Stomach (tissue), 8 donors: ENCODE measurements at regions not wholly inside any gene's neighbourhood (a gene's known extent, or its start where the extent isn't known, plus 50 kb on each side); places are given as distances from the start of the nearest gene placed in this dataset.

Experiments used
- DNase-seq, 2 donors: peaks; one replicate each; pipeline versions ENCODE4 v3.0.0 to v3.0.0-alpha.2; 2013 to 2019
- H3K27ac ChIP-seq, 5 donors: fragments of 200-600 bp in 4 of 5; sonication (generic) in 4 of 5; one replicate each; pipeline ENCODE4 v1.5.1; 2013 to 2019; ENCODE audit warnings: mild to moderate bottlenecking in 1 of 5, moderate library complexity in 1 of 5
- H3K27me3 ChIP-seq, 3 donors: fragments of 200-600 bp; sonication (generic); one replicate each; pipeline ENCODE4 v1.5.1; 2017 to 2019; ENCODE audit warnings: mixed run types in 1 of 3
- H3K36me3 ChIP-seq, 4 donors: fragments of 200-600 bp; sonication (generic); 1 replicate in 3 of 4; 2 replicates in 1 of 4; pipeline ENCODE4 v1.5.1; 2016 to 2019
- H3K4me1 ChIP-seq, 4 donors: fragments of 200-600 bp; sonication (generic); one replicate each; pipeline ENCODE4 v1.5.1; 2016 to 2019
- H3K4me3 ChIP-seq, 4 donors: fragments of 200-600 bp; sonication (generic) in 3 of 4; one replicate each; pipeline ENCODE4 v1.5.1; 2016 to 2019; ENCODE audit warnings: mild to moderate bottlenecking in 1 of 4
- H3K9me3 ChIP-seq, 4 donors: fragments of 200-600 bp; sonication (generic); one replicate each; pipeline ENCODE4 v1.5.1; 2016 to 2019
- CTCF ChIP-seq, 7 experiments: fragments of 450-650 bp in 4 of 7; fragments of 200-600 bp in 3 of 7; sonication (generic) in 3 of 7; IDR thresholded peaks; one replicate each; pipeline ENCODE4 v1.5.1; 2016 to 2019; ENCODE audit warnings: antibody characterized with exemption in 7 of 7, control low read depth in 2 of 7, mild to moderate bottlenecking in 1 of 7
- EP300 ChIP-seq: sonication (generic); formaldehyde crosslinking; IDR thresholded peaks from one replicate; pipeline ENCODE4 v1.6.1; 2017; ENCODE audit warnings: antibody characterized with exemption
- POLR2A ChIP-seq, 4 donors: fragments of 450-650 bp; IDR thresholded peaks; one replicate each; pipeline ENCODE4 v1.6.1; 2016; ENCODE audit warnings: antibody characterized with exemption in 4 of 4, control low read depth in 2 of 4, mild to moderate bottlenecking in 1 of 4, moderate library complexity in 1 of 4
- POLR2AphosphoS5 ChIP-seq, 3 donors: sonication (generic); formaldehyde crosslinking; IDR thresholded peaks; one replicate each; pipeline ENCODE4 v1.6.1; 2016; ENCODE audit warnings: antibody characterized with exemption in 3 of 3
- WGBS, 5 donors: extraction: QIAGEN DNeasy Blood & Tissue Kit in 3 of 5; methylation state at CpG; one replicate each; pipeline versions ENCODE4 v1.1.5 to v1.1.7; 2013 to 2018; 5-methylcytosine and 5-hydroxymethylcytosine counted together
- intact Hi-C: fragments of 100-400 bp; cut with DNase I; formaldehyde crosslinking; loops from one replicate; pipeline ENCODE4 v1.15.1; 2023; ENCODE audit warnings: low total_unique reads
- donor health status: healthy with polysubstance abuse.
- donor health status: Bipolar disorder and iron deficiency.
- donor health status: healthy.

GRCh38 chr12:41683023-41683422 lies 461.7 kb downstream of the GXYLT1 start:
- Histone ChIP-seq H3K27ac (no peak overlapping the region), H3K9me3 (no peaks in the 10 kb centered on the region), H3K4me3 (no peak overlapping the region), H3K36me3 (no peaks in the 10 kb centered on the region), H3K27me3 (no peaks in the 10 kb centered on the region), H3K4me1 (no peaks in the 10 kb centered on the region)
- TF ChIP-seq POLR2AphosphoS5 (IDR thresholded peaks at IDR 0.05): no peak
- TF ChIP-seq POLR2A (IDR thresholded peaks at IDR 0.05): no peak
- TF ChIP-seq CTCF (IDR thresholded peaks at IDR 0.05): no peak
- no peak for TF ChIP-seq EP300
- WGBS, 5 donors: 88 to 98% (median 94%) methylated on average over 2 of the region's 2 CpGs
- no peak for DNase-seq
- intact Hi-C loops: no loop called here

GRCh38 chr12:41681898-41682297 lies 462.8 kb downstream of the GXYLT1 start:
- H3K36me3 ChIP-seq: no peaks in the 10 kb centered on the region
- 48 to 64% (median 58%) methylated on average over 3 of the region's 3 CpGs for WGBS, 5 donors
- H3K9me3 ChIP-seq: no peaks in the 10 kb centered on the region
- H3K27me3 ChIP-seq: no peaks in the 10 kb centered on the region
- peak in 1 of 2 donors; percentile 8 for DNase-seq
- H3K4me3 ChIP-seq: no peak overlapping the region
- H3K27ac ChIP-seq: no peak overlapping the region
- no peak for TF ChIP-seq CTCF (IDR thresholded peaks at IDR 0.05)
- no peak for TF ChIP-seq POLR2A (IDR thresholded peaks at IDR 0.05)
- TF ChIP-seq POLR2AphosphoS5 (IDR thresholded peaks at IDR 0.05): no peak
- no peaks in the 10 kb centered on the region for H3K4me1 ChIP-seq
- intact Hi-C loops: no loop called here

GRCh38 chr12:41680155-41680554 lies 464.5 kb downstream of the GXYLT1 start:
- no peaks in the 10 kb centered on the region for H3K36me3 ChIP-seq
- H3K27ac ChIP-seq: no peak overlapping the region
- WGBS, 5 donors: 45 to 63% (median 48%) methylated on average over 1 of the region's 1 CpG
- H3K4me1 ChIP-seq: no peaks in the 10 kb centered on the region
- no peak overlapping the region for H3K4me3 ChIP-seq
- no peaks in the 10 kb centered on the region for H3K9me3 ChIP-seq
- no peak for DNase-seq
- no peaks in the 10 kb centered on the region for H3K27me3 ChIP-seq
- intact Hi-C loops: no loop called here
- TF ChIP-seq POLR2A (IDR thresholded peaks at IDR 0.05) (no peak), EP300 (no peak), CTCF (IDR thresholded peaks at IDR 0.05) (no peak), POLR2AphosphoS5 (IDR thresholded peaks at IDR 0.05) (no peak)

GRCh38 chr12:41663598-41664265 lies 475.6 kb downstream of the PDZRN4 start:
- intact Hi-C loops: no loop called here
- H3K36me3 ChIP-seq: no peaks in the 10 kb centered on the region
- no peaks in the 10 kb centered on the region for H3K9me3 ChIP-seq
- no peak overlapping the region for H3K27ac ChIP-seq
- H3K27me3 ChIP-seq: no peaks in the 10 kb centered on the region
- TF ChIP-seq POLR2AphosphoS5 (IDR thresholded peaks at IDR 0.05) (no peak), CTCF (IDR thresholded peaks at IDR 0.05) (peak in 5 of 7 experiments; percentile 10 to 41 (median 35))
- no peak overlapping the region for H3K4me3 ChIP-seq
- DNase-seq: peak in 1 of 2 donors; percentile 58
- WGBS, 5 donors: 15 to 26% (median 20%) methylated on average over 4 of the region's 4 CpGs
- no peaks in the 10 kb centered on the region for H3K4me1 ChIP-seq
